GM23248 (cell line): ENCODE measurements at regions not wholly inside any gene's neighbourhood (a gene's known extent, or its start where the extent isn't known, plus 50 kb on each side); places are given as distances from the start of the nearest gene placed in this dataset.

ENCODE experiments used
- EZH2 ChIP-seq: fragments of 200-600 bp; sonication (generic); IDR thresholded peaks from 2 replicates; pipeline ENCODE4 v1.6.1; 2018; ENCODE audit warnings: antibody characterized with exemption, mild to moderate bottlenecking; ENCODE audit not compliant: insufficient read depth, poor library complexity, severe bottlenecking
- EZH2phosphoT487 ChIP-seq: fragments of 200-600 bp; sonication (generic); IDR thresholded peaks from 2 replicates; pipeline ENCODE4 v1.6.1; 2018; ENCODE audit warnings: antibody characterized with exemption, moderate library complexity, mild to moderate bottlenecking, low read depth; ENCODE audit not compliant: insufficient read depth

GRCh38 chr6:10078581-10078980, 336.3 kb downstream of the TFAP2A start:
- no peak for TF ChIP-seq EZH2
- no peak for TF ChIP-seq EZH2phosphoT487
